Astrocyte (in vitro differentiated cells and primary cell): ENCODE measurements at regions not wholly inside any gene's neighbourhood (a gene's known extent, or its start where the extent isn't known, plus 50 kb on each side); places are given as distances from the start of the nearest gene placed in this dataset.
A peak's percentile ranks its signal among the peaks of the same experiment; 100 is the strongest.

Source experiments
- DNase-seq: peaks from one replicate; pipeline ENCODE4 v3.0.0-alpha.2; 2010; ENCODE audit warnings: low read depth
- FAIRE-seq: peaks from 2 replicates; lab custom pipeline; 2011; peaks lifted over from hg19 to GRCh38; lab: Jason Lieb, UNC
- H2AFZ ChIP-seq: 2 replicates; pipeline ENCODE4 v1.6.0; 2012; ENCODE audit warnings: low read depth, low read length, inconsistent platforms
- H3K27ac ChIP-seq: 2 replicates; pipeline ENCODE4 v1.5.1; 2011; ENCODE audit warnings: low read depth, low read length, inconsistent platforms
- H3K27me3 ChIP-seq: 2 replicates; pipeline ENCODE4 v1.6.0; 2011; ENCODE audit warnings: low read length, inconsistent platforms; ENCODE audit not compliant: insufficient read depth
- H3K36me3 ChIP-seq: 2 replicates; pipeline ENCODE4 v1.5.1; 2011; ENCODE audit warnings: low read length, inconsistent platforms; ENCODE audit not compliant: insufficient read depth
- H3K4me1 ChIP-seq: 2 replicates; pipeline ENCODE4 v1.5.1; 2011; ENCODE audit warnings: low read length, inconsistent platforms; ENCODE audit not compliant: insufficient read depth
- H3K4me2 ChIP-seq: 2 replicates; pipeline ENCODE4 v1.6.0; 2012; ENCODE audit warnings: low read length, inconsistent platforms
- H3K4me3 ChIP-seq: 2 replicates; pipeline ENCODE4 v1.5.1; 2011; ENCODE audit warnings: low read depth, mild to moderate bottlenecking, low read length, inconsistent platforms; ENCODE audit not compliant: insufficient read depth
- H3K79me2 ChIP-seq: 2 replicates; pipeline ENCODE4 v1.6.0; 2012; ENCODE audit warnings: mild to moderate bottlenecking, low read length, inconsistent platforms; ENCODE audit not compliant: insufficient read depth
- H3K9ac ChIP-seq: 2 replicates; pipeline ENCODE4 v1.6.0; 2012; ENCODE audit warnings: mild to moderate bottlenecking, low read length, inconsistent platforms
- H3K9me3 ChIP-seq: 2 replicates; pipeline ENCODE4 v1.5.1; 2012; ENCODE audit warnings: low read depth, mild to moderate bottlenecking, low read length, inconsistent platforms; ENCODE audit not compliant: insufficient read depth
- H4K20me1 ChIP-seq: 2 replicates; pipeline ENCODE4 v1.6.0; 2012; ENCODE audit warnings: low read length, inconsistent platforms; ENCODE audit not compliant: insufficient read depth
- H3K27ac Mint-ChIP-seq: one replicate; pipeline ENCODE4 v1.8.0; 2021; ENCODE audit warnings: mild to moderate bottlenecking, mixed read lengths; ENCODE audit not compliant: unreplicated experiment
- H3K27me3 Mint-ChIP-seq: one replicate; pipeline ENCODE4 v1.8.0; 2021; ENCODE audit warnings: low read depth, mixed read lengths; ENCODE audit not compliant: unreplicated experiment
- H3K36me3 Mint-ChIP-seq: one replicate; pipeline ENCODE4 v1.8.0; 2021; ENCODE audit warnings: low read depth, mixed read lengths; ENCODE audit not compliant: unreplicated experiment
- H3K4me1 Mint-ChIP-seq: one replicate; pipeline ENCODE4 v1.8.0; 2021; ENCODE audit warnings: low read depth, mixed read lengths; ENCODE audit not compliant: unreplicated experiment
- H3K4me3 Mint-ChIP-seq: one replicate; pipeline ENCODE4 v1.8.0; 2021; ENCODE audit warnings: mild to moderate bottlenecking, moderate library complexity, mixed read lengths; ENCODE audit not compliant: unreplicated experiment
- H3K9me3 Mint-ChIP-seq: one replicate; pipeline ENCODE4 v1.8.0; 2021; ENCODE audit warnings: mild to moderate bottlenecking, mixed read lengths; ENCODE audit not compliant: unreplicated experiment
- EZH2 ChIP-seq: IDR thresholded peaks from 2 replicates; pipeline ENCODE4 v1.6.1; 2012; ENCODE audit warnings: mild to moderate bottlenecking, low read length, inconsistent platforms; ENCODE audit not compliant: insufficient read depth
- TF ChIP-seq, protein P1 (sequence below): IDR thresholded peaks from 2 replicates; pipeline ENCODE4 v1.5.1; 2011; ENCODE audit warnings: low read depth, mild to moderate bottlenecking, inconsistent platforms, low read length, moderate library complexity; ENCODE audit not compliant: insufficient read depth

DNA sequence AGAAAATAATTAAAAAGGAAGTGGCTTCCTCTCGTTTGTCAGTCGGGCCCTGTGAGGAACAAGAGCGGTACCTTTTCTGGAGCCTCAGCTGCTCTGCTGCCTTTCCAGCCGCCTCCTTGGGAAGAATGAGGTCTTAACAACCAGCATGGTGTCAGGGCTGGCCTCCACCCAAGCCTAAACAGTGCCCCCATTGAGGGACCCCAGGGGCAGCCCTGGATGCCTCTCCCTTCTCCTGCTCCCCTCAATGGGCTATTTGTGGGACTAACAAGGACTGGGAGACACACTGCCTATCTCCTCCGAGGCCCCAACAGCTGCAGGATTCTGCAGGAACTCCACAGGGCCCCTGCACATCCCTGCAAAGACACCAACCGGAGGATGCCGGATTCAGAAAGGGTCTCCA, 155.4 kb upstream of the MAP3K1 start:
- Mint-ChIP-seq H3K4me1 (peaks cover 5% of the 10 kb centered on the region), H3K27ac (no peak overlapping the region), H3K27me3 (peaks cover 49% of the 10 kb centered on the region), H3K36me3 (peaks cover 2% of the 10 kb centered on the region), H3K4me3 (no peak overlapping the region), H3K9me3 (peaks cover 2% of the 10 kb centered on the region)
- no peak for FAIRE-seq
- H3K27ac ChIP-seq = no peak overlapping the region
- H3K4me2 ChIP-seq = no peak overlapping the region
- no peaks in the 10 kb centered on the region for H3K79me2 ChIP-seq
- H4K20me1 ChIP-seq = no peaks in the 10 kb centered on the region
- H3K9me3 ChIP-seq = no peaks in the 10 kb centered on the region
- H3K36me3 ChIP-seq = no peaks in the 10 kb centered on the region
- no peaks in the 10 kb centered on the region for H3K4me1 ChIP-seq
- no peak overlapping the region for H3K4me3 ChIP-seq
- no peak for DNase-seq
- TF ChIP-seq EZH2 = no peak
- TF ChIP-seq, protein P1, sequence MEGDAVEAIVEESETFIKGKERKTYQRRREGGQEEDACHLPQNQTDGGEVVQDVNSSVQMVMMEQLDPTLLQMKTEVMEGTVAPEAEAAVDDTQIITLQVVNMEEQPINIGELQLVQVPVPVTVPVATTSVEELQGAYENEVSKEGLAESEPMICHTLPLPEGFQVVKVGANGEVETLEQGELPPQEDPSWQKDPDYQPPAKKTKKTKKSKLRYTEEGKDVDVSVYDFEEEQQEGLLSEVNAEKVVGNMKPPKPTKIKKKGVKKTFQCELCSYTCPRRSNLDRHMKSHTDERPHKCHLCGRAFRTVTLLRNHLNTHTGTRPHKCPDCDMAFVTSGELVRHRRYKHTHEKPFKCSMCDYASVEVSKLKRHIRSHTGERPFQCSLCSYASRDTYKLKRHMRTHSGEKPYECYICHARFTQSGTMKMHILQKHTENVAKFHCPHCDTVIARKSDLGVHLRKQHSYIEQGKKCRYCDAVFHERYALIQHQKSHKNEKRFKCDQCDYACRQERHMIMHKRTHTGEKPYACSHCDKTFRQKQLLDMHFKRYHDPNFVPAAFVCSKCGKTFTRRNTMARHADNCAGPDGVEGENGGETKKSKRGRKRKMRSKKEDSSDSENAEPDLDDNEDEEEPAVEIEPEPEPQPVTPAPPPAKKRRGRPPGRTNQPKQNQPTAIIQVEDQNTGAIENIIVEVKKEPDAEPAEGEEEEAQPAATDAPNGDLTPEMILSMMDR = no peak
- no peak overlapping the region for H2AFZ ChIP-seq
- H3K9ac ChIP-seq = no peak overlapping the region
- H3K27me3 ChIP-seq = peaks cover 7% of the 10 kb centered on the region

DNA sequence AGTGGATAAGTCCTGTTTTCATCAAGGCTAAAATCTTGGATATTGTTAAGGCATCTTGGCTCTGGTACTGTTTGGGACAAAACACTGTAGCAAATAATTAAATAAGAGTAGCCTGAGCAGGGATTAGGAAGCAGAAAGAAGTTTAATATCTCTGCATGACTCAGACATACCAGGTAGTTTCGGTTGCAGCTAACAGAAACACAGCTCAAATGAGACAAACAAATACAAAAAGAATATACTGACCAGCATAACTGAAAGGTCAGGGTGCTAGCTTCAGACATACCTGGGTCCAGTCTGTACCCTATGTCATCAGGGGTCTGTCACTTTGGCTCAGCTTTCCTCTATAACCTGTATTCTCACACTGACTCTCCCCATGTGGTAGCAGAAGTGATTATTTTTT, 156.4 kb upstream of the MAP3K1 start:
- Mint-ChIP-seq H3K27me3 (peaks cover 58% of the 10 kb centered on the region), H3K27ac (no peak overlapping the region), H3K36me3 (peaks cover 4% of the 10 kb centered on the region), H3K4me3 (no peak overlapping the region), H3K9me3 (peaks cover 6% of the 10 kb centered on the region), H3K4me1 (peaks cover 5% of the 10 kb centered on the region)
- no peaks in the 10 kb centered on the region for H4K20me1 ChIP-seq
- TF ChIP-seq EZH2 = no peak
- TF ChIP-seq, protein P1 = no peak
- no peaks in the 10 kb centered on the region for H3K4me1 ChIP-seq
- FAIRE-seq (no peak), DNase-seq (no peak)
- no peak overlapping the region for H2AFZ ChIP-seq
- H3K27ac ChIP-seq = no peak overlapping the region
- H3K9me3 ChIP-seq = no peaks in the 10 kb centered on the region
- no peaks in the 10 kb centered on the region for H3K79me2 ChIP-seq
- H3K36me3 ChIP-seq = no peaks in the 10 kb centered on the region
- H3K9ac ChIP-seq = no peak overlapping the region
- no peak overlapping the region for H3K4me3 ChIP-seq
- no peak overlapping the region for H3K4me2 ChIP-seq
- peaks cover 10% of the 10 kb centered on the region for H3K27me3 ChIP-seq

DNA sequence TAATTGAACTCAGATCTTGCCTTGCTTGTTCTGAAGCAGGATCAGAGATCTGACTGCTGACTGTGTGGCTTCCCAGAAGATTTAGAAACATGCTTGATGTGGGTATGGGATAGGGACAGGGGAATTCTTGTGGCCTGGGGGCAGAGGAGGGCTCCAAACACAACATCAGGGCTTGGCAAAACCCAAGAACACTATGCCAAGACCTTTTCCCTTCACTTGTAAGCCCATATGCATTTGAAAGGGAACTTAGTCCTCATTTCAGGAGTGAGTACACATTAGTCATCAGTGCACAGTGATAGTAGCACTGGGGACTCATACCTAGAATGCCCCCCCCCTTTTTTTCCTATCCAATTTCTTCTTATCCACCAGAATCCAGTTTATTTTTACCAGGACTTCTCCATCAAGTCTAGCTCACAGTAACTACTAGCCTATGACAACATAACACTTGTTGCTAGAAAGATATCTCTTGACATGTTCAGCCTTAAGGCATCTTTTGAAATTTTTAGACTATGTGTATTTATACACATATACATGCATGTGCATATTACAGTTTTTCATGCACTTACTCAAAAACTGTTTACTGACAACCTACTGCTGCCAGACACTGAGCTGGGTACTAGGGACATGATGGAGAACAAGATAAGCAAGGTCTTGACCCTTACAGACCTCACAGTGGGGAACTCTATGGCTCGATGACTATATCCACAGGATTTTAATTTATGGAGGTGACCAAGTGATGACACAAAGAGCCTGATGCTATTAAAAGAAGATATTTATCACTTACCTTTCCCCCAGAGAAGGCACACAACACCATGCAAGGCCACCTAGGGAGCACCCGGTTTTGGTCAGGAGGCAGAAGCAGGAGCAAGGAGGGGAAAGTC, 158.3 kb upstream of the MAP3K1 start:
- no peaks in the 10 kb centered on the region for H3K79me2 ChIP-seq
- H3K9ac ChIP-seq = no peak overlapping the region
- Mint-ChIP-seq H3K9me3 (peaks cover 6% of the 10 kb centered on the region), H3K4me1 (peaks cover 5% of the 10 kb centered on the region), H3K27ac (no peak overlapping the region), H3K36me3 (peaks cover 4% of the 10 kb centered on the region), H3K27me3 (peaks cover 59% of the 10 kb centered on the region), H3K4me3 (no peak overlapping the region)
- no peaks in the 10 kb centered on the region for H3K9me3 ChIP-seq
- FAIRE-seq = no peak
- H4K20me1 ChIP-seq = no peaks in the 10 kb centered on the region
- no peak overlapping the region for H2AFZ ChIP-seq
- H3K4me2 ChIP-seq = no peak overlapping the region
- TF ChIP-seq, protein P1 = no peak
- no peak for TF ChIP-seq EZH2
- no peaks in the 10 kb centered on the region for H3K4me1 ChIP-seq
- peak; percentile 50 for DNase-seq
- H3K4me3 ChIP-seq = no peak overlapping the region
- H3K27ac ChIP-seq = no peak overlapping the region
- no peaks in the 10 kb centered on the region for H3K36me3 ChIP-seq
- peaks cover 10% of the 10 kb centered on the region for H3K27me3 ChIP-seq
